ENCODE measurements at regions not wholly inside any gene's neighbourhood (a gene's known extent, or its start where the extent isn't known, plus 50 kb on each side); places are given as distances from the start of the nearest gene placed in this dataset.

GRCh38 chr2:16404146-16404545 lies 261.5 kb downstream of the CYRIA start:
- Histone ChIP-seq H3K36me3 (ENCODE audit: control insufficient read depth in 2 of 2, insufficient read depth in 2 of 2, low read length in 1 of 2) (no peaks in the 10 kb centered on the region), H3K9me3 (ENCODE audit: control insufficient read depth in 2 of 2, insufficient read depth in 1 of 2, low read depth in 1 of 2, low read length in 1 of 2) (no peaks in the 10 kb centered on the region), H3K4me1 (ENCODE audit: control insufficient read depth in 2 of 2, insufficient read depth in 2 of 2, low read length in 1 of 2) (no peaks in the 10 kb centered on the region), H3K27ac (ENCODE audit: low read depth in 2 of 2, low read length in 1 of 2) (no peak overlapping the region), H3K27me3 (ENCODE audit: control insufficient read depth in 1 of 2, insufficient read depth in 2 of 2, low read length in 2 of 2) (no peaks in the 10 kb centered on the region), H3K4me3 (ENCODE audit: low read depth in 1 of 2, low read length in 2 of 2) (no peak overlapping the region)
- WGBS, 2 donors: 22 to 74% methylated on average over 3 of the region's 3 CpGs

DNA sequence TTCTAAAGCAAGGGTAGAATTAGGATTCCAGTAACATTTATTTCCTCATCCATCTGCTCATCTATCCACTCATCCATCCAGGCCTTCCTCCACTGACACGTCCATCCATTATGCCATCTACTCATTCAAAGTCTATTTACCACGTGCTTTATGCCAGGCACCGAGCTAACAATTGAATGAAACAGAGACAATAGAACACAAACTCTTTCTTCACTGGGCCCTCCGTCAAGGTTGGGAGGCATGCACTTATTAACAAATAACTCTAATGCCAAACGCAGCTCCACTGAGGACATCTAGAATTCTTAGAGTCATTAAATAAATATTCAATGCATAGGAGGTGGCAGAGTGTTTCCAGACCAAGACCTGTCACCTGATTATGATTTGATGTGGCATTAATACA lies 262.7 kb downstream of the CYRIA start:
- H3K4me1 ChIP-seq (ENCODE audit: control insufficient read depth in 2 of 2, insufficient read depth in 2 of 2, low read length in 1 of 2): no peaks in the 10 kb centered on the region
- H3K4me3 ChIP-seq (ENCODE audit: low read depth in 1 of 2, low read length in 2 of 2): no peak overlapping the region
- no peaks in the 10 kb centered on the region for H3K36me3 ChIP-seq (ENCODE audit: control insufficient read depth in 2 of 2, insufficient read depth in 2 of 2, low read length in 1 of 2)
- no peak overlapping the region for H3K27ac ChIP-seq (ENCODE audit: low read depth in 2 of 2, low read length in 1 of 2)
- WGBS, 2 donors: 71 to 76% methylated on average over 5 of the region's 5 CpGs
- H3K27me3 ChIP-seq (ENCODE audit: control insufficient read depth in 1 of 2, insufficient read depth in 2 of 2, low read length in 2 of 2): no peaks in the 10 kb centered on the region
- no peaks in the 10 kb centered on the region for H3K9me3 ChIP-seq (ENCODE audit: control insufficient read depth in 2 of 2, insufficient read depth in 1 of 2, low read depth in 1 of 2, low read length in 1 of 2)

GRCh38 chr2:16401761-16402300 lies 263.8 kb downstream of the CYRIA start:
- Histone ChIP-seq H3K4me1 (ENCODE audit: control insufficient read depth in 2 of 2, insufficient read depth in 2 of 2, low read length in 1 of 2) (no peaks in the 10 kb centered on the region), H3K9me3 (ENCODE audit: control insufficient read depth in 2 of 2, insufficient read depth in 1 of 2, low read depth in 1 of 2, low read length in 1 of 2) (no peaks in the 10 kb centered on the region), H3K36me3 (ENCODE audit: control insufficient read depth in 2 of 2, insufficient read depth in 2 of 2, low read length in 1 of 2) (no peaks in the 10 kb centered on the region), H3K27me3 (ENCODE audit: control insufficient read depth in 1 of 2, insufficient read depth in 2 of 2, low read length in 2 of 2) (no peaks in the 10 kb centered on the region), H3K4me3 (ENCODE audit: low read depth in 1 of 2, low read length in 2 of 2) (no peak overlapping the region), H3K27ac (ENCODE audit: low read depth in 2 of 2, low read length in 1 of 2) (no peak overlapping the region)
- WGBS, 2 donors: 77 to 83% methylated on average over 7 of the region's 7 CpGs

GRCh38 chr2:16400127-16400623 lies 265.5 kb downstream of the CYRIA start:
- 20 to 25% methylated on average over 7 of the region's 7 CpGs for WGBS, 2 donors
- H3K27me3 ChIP-seq (ENCODE audit: control insufficient read depth in 1 of 2, insufficient read depth in 2 of 2, low read length in 2 of 2): no peaks in the 10 kb centered on the region
- H3K36me3 ChIP-seq (ENCODE audit: control insufficient read depth in 2 of 2, insufficient read depth in 2 of 2, low read length in 1 of 2): no peaks in the 10 kb centered on the region
- H3K4me1 ChIP-seq (ENCODE audit: control insufficient read depth in 2 of 2, insufficient read depth in 2 of 2, low read length in 1 of 2): no peaks in the 10 kb centered on the region
- H3K27ac ChIP-seq (ENCODE audit: low read depth in 2 of 2, low read length in 1 of 2): no peak overlapping the region
- H3K9me3 ChIP-seq (ENCODE audit: control insufficient read depth in 2 of 2, insufficient read depth in 1 of 2, low read depth in 1 of 2, low read length in 1 of 2): peaks cover 0 to 5% of the 10 kb centered on the region in 2 donors
- H3K4me3 ChIP-seq (ENCODE audit: low read depth in 1 of 2, low read length in 2 of 2): no peak overlapping the region

DNA sequence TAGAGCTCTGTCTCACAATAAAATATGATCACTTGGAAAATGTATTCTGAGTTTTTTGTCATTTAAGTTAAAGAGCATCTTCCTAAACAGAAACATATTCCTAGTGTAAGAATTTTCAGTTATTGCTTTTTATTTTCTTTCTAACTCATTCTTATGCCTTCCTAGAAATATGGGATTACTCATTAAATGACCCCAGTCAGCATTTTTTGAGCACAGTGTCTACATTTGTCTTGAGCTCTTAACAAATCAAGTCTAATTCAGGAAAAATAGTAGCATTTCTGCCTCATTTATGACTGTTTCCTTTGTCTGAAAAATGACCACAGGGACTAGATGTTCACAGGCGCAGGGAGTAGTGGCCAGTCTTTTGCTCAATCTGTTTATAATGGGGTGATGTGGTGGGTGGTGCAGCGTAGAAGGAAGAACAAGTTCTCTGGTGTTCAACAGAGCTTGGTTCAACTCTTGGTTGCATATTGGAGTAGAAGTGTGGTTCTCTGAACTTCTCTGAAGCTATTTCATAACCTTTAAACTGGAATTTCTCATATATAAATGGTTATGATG lies 267.1 kb downstream of the CYRIA start:
- WGBS, 2 donors: 87 to 89% methylated on average over 2 of the region's 2 CpGs
- no peak overlapping the region for H3K4me3 ChIP-seq (ENCODE audit: low read depth in 1 of 2, low read length in 2 of 2)

DNA sequence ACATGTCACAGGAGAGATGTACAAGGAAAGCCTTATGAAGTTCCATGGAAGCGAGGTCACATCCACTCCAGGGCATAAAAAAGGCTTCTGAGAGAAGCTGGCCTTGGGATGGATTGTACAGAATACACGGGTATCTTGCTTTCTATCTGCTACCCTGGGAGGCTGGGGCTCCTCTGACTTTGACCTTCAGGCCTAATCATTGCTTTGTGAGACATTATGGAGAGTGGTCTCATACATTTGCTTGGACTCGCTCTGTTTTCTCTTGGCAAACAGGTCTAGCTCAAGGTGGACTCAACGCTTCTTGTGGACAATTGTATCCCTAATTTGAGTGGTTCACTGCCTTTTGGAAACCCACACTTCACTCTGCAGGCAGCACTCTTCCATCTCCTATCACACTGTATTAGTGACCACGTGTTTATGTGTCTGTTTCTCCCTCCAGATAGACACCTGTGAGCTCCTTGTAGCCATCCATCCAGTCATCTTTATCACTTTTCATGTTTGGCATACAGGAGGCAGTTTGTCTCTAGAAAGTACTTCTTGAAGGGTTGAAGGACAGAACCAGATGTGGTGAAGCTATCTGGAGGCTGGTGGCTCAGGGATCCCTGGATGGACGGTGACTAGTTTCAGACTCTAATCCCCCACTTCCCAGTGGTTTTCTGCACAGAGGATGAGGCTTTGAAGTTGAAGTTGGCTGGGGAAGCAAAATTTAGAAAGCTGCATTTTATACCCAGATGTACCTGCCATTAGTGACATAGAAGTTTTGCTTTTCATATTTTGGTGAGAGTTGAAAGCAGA lies 267.8 kb downstream of the CYRIA start:
- Histone ChIP-seq H3K9me3 (ENCODE audit: control insufficient read depth in 2 of 2, insufficient read depth in 1 of 2, low read depth in 1 of 2, low read length in 1 of 2) (peaks cover 0 to 5% of the 10 kb centered on the region in 2 donors), H3K4me1 (ENCODE audit: control insufficient read depth in 2 of 2, insufficient read depth in 2 of 2, low read length in 1 of 2) (peaks cover 0 to under 1% of the 10 kb centered on the region in 2 donors), H3K36me3 (ENCODE audit: control insufficient read depth in 2 of 2, insufficient read depth in 2 of 2, low read length in 1 of 2) (no peaks in the 10 kb centered on the region), H3K27ac (ENCODE audit: low read depth in 2 of 2, low read length in 1 of 2) (no peak overlapping the region), H3K4me3 (ENCODE audit: low read depth in 1 of 2, low read length in 2 of 2) (no peak overlapping the region), H3K27me3 (ENCODE audit: control insufficient read depth in 1 of 2, insufficient read depth in 2 of 2, low read length in 2 of 2) (no peaks in the 10 kb centered on the region)
- WGBS, 2 donors: 81 to 89% methylated on average over 6 of the region's 6 CpGs

More for the DNA sequence above, 267.1 kb downstream of the CYRIA start:
- H3K27ac ChIP-seq (ENCODE audit: low read depth in 2 of 2, low read length in 1 of 2): no peak overlapping the region
- H3K36me3 ChIP-seq (ENCODE audit: control insufficient read depth in 2 of 2, insufficient read depth in 2 of 2, low read length in 1 of 2): no peaks in the 10 kb centered on the region
- no peaks in the 10 kb centered on the region for H3K27me3 ChIP-seq (ENCODE audit: control insufficient read depth in 1 of 2, insufficient read depth in 2 of 2, low read length in 2 of 2)
- peaks cover 0 to 5% of the 10 kb centered on the region in 2 donors for H3K9me3 ChIP-seq (ENCODE audit: control insufficient read depth in 2 of 2, insufficient read depth in 1 of 2, low read depth in 1 of 2, low read length in 1 of 2)
- no peaks in the 10 kb centered on the region for H3K4me1 ChIP-seq (ENCODE audit: control insufficient read depth in 2 of 2, insufficient read depth in 2 of 2, low read length in 1 of 2)

DNA sequence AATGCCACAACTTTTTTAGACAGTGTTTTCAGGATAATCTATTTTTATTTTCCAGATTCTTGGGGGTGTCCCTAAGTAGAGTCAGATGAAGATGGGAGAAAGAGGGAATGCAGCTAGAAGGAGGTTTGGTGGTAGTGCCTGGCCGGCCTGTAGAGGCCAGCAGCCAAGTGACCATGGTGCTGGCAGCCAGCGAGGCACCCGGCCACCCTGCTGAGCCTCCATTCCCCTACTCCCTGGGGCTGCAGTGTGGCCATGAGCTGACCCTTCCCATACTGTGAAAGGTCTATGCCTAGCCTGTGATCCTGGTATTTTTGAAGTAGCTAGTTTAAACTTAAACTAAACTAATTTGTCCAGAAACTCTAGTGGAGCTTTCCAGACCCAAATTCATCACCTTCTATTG lies 268.6 kb downstream of the CYRIA start:
- H3K4me3 ChIP-seq (ENCODE audit: low read depth in 1 of 2, low read length in 2 of 2): no peak overlapping the region
- no peaks in the 10 kb centered on the region for H3K36me3 ChIP-seq (ENCODE audit: control insufficient read depth in 2 of 2, insufficient read depth in 2 of 2, low read length in 1 of 2)
- H3K27me3 ChIP-seq (ENCODE audit: control insufficient read depth in 1 of 2, insufficient read depth in 2 of 2, low read length in 2 of 2): no peaks in the 10 kb centered on the region
- H3K27ac ChIP-seq (ENCODE audit: low read depth in 2 of 2, low read length in 1 of 2): no peak overlapping the region
- WGBS, 2 donors: 91 to 92% methylated on average over 3 of the region's 3 CpGs
- peaks cover 0 to 5% of the 10 kb centered on the region in 2 donors for H3K9me3 ChIP-seq (ENCODE audit: control insufficient read depth in 2 of 2, insufficient read depth in 1 of 2, low read depth in 1 of 2, low read length in 1 of 2)
- H3K4me1 ChIP-seq (ENCODE audit: control insufficient read depth in 2 of 2, insufficient read depth in 2 of 2, low read length in 1 of 2): peaks cover 0 to 2% of the 10 kb centered on the region in 2 donors

DNA sequence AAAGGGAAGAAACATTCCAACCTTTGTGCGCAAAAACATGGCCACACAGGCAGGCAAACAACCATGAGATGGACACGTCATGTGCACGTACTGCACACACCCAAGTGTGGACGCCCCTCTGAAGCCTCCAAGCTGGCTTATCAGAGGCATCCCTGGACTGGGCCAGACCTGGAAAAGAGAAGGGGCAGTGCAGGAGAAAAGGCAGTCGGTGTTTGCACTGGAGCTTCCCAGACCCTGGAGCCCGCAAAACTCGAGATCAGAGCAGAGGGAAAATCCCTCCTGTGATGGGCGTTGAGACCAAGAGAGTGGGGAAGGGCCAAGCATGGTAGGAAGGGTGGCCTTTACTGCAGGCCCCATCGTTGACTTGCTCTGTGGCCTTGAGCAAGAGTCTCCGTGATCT lies 269.5 kb downstream of the CYRIA start:
- Histone ChIP-seq H3K36me3 (ENCODE audit: control insufficient read depth in 2 of 2, insufficient read depth in 2 of 2, low read length in 1 of 2) (no peaks in the 10 kb centered on the region), H3K9me3 (ENCODE audit: control insufficient read depth in 2 of 2, insufficient read depth in 1 of 2, low read depth in 1 of 2, low read length in 1 of 2) (peaks cover 0 to 5% of the 10 kb centered on the region in 2 donors), H3K4me1 (ENCODE audit: control insufficient read depth in 2 of 2, insufficient read depth in 2 of 2, low read length in 1 of 2) (peaks cover 0 to 2% of the 10 kb centered on the region in 2 donors), H3K27me3 (ENCODE audit: control insufficient read depth in 1 of 2, insufficient read depth in 2 of 2, low read length in 2 of 2) (no peaks in the 10 kb centered on the region), H3K4me3 (ENCODE audit: low read depth in 1 of 2, low read length in 2 of 2) (no peak overlapping the region), H3K27ac (ENCODE audit: low read depth in 2 of 2, low read length in 1 of 2) (no peak overlapping the region)
- WGBS, 2 donors: 87 to 95% methylated on average over 10 of the region's 10 CpGs

DNA sequence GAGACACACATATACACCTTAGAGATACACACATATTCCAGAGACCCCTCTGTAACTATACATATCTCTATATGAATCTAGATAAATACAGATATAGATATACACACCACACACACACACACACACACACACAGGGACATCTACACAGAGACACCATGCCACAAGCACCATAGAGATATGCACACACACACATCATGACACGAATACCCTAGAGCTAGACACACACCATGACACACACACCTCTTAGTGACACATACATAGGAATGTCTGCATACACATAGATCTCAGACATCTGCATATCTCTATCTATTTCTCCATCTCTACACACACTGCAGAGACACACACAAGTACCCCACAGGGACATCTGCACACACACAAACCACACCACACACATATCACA lies 270.0 kb downstream of the CYRIA start:
- Histone ChIP-seq H3K27ac (ENCODE audit: low read depth in 2 of 2, low read length in 1 of 2) (no peak overlapping the region), H3K9me3 (ENCODE audit: control insufficient read depth in 2 of 2, insufficient read depth in 1 of 2, low read depth in 1 of 2, low read length in 1 of 2) (peaks cover 0 to 5% of the 10 kb centered on the region in 2 donors), H3K36me3 (ENCODE audit: control insufficient read depth in 2 of 2, insufficient read depth in 2 of 2, low read length in 1 of 2) (no peaks in the 10 kb centered on the region), H3K27me3 (ENCODE audit: control insufficient read depth in 1 of 2, insufficient read depth in 2 of 2, low read length in 2 of 2) (no peaks in the 10 kb centered on the region), H3K4me3 (ENCODE audit: low read depth in 1 of 2, low read length in 2 of 2) (no peak overlapping the region), H3K4me1 (ENCODE audit: control insufficient read depth in 2 of 2, insufficient read depth in 2 of 2, low read length in 1 of 2) (peaks cover 0 to 2% of the 10 kb centered on the region in 2 donors)
- 89 to 93% methylated on average over 1 of the region's 1 CpG for WGBS, 2 donors

Measured in esophagus (tissue), 2 donors.